Central memory CD4-positive, alpha-beta T cell (primary cell): ENCODE measurements at regions not wholly inside any gene's neighbourhood (a gene's known extent, or its start where the extent isn't known, plus 50 kb on each side); places are given as distances from the start of the nearest gene placed in this dataset.

Experiments used
- DNase-seq: peaks from one replicate; pipeline ENCODE4 v3.0.0; 2022

DNA sequence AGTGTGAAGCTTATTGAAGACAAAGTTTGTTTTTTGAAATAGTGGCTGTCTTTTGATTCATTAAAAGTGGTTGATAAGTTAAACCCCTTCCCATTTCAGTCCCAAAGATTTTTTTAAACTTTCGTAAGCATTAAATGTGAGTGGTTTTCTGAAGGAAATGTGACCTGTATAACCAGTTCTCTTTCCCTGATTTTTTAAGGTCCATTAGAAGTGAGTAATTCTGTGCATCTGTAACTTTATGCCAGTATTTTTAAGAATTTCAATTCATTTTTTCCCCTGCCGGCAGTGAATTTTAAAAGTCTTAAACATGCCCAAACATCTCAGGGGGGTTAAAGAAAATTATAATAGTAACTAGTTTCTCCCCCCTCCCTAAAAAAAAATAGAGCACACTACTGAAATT is 254.6 kb upstream of the SP8 start:
- DNase-seq = no peak

DNA sequence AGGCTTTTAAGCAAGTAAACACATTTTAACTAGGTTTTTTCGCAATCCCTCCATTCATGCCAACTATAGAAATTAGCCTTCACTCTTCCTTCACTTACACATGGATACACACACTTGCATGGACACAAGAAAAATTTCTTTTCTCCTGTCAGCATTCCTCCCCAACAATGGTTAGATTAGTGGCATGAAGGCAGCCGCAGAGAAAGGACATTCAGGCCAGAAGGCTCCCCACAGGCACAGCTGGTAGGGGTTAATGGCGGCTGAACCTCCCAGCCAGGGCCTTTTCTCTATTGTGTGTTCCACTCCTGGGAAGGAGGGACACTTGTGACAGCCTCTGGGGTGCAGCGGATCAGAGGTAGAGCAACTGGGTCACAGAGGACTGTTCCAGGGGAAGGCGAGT is 255.0 kb upstream of the SP8 start:
- no peak for DNase-seq

- DNase-seq = no peak
These were observed 257.7 kb upstream of the SP8 start for GRCh38 chr7:21044384-21044783.

- DNase-seq = no peak
These were observed 258.4 kb upstream of the SP8 start for GRCh38 chr7:21044913-21045568.

GRCh38 chr7:21051865-21052264 is 265.2 kb upstream of the SP8 start:
- no peak for DNase-seq

- DNase-seq = no peak
These were observed 267.9 kb upstream of the SP8 start for GRCh38 chr7:21054427-21055112.

GRCh38 chr7:21059069-21059468 is 272.4 kb upstream of the SP8 start:
- DNase-seq = no peak

GRCh38 chr7:21063106-21063505 is 276.4 kb upstream of the SP8 start:
- no peak for DNase-seq

DNA sequence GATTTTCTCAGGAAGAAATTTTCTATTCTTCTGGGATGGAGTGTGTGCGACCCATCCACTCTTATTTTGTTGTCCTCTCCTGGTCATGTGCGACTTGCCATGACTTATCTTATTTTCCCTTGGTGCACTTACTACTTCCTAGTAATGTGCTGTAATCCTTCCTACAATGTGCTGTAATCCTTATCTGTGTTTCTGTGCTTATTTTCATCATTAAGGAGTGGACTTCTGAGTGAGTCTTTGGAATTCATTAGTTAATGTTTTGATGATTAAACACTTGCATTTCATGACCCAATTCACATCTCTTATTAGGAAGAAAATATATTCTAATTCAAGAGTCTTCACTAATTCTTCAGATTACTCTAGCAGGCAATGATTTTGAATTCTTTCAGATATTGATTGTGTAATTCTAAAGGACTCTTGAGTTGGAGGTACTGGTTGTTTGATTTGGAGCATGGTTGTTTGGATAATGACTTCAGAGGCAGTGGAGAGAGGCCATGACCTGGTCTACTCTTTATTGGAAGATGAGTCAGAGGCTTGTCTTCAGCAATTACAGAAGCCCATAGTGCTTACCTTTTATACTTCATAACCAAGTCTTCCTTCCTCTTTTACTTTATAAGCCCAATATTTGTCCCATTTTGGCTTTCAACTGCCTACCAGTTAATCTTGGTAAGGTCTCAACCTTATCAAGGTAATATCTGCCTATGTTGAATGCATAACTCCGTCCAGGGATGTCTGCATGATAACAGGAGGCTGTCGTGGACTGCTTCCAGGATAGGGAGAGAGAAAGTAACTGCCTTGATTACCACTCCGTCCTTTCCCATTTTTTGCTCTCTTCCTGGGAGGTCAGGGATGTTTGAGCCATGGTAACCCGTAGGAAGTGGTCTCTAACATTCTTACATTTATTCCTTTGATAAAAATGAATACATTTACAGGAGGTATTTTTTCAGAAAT is 278.3 kb upstream of the SP8 start:
- DNase-seq = no peak

DNA sequence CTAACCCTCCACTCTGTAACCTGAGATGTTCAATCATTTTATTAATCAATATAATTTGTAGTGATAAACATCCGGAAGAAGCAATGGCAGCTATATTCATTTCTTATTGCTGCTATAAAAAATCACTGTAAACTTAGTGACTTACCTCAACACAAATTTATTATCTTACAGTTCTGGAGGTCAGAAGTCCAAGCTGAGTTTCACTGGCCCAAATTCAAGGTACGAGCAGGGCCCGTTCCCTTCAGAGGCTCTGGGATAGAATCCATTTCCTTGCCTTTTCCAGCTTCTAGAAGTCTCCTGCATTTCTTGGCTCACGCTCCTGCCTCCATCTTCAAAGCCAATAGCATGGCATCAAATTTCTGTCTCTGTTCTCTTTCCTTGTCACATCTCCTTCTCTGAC is 279.5 kb upstream of the SP8 start:
- no peak for DNase-seq

DNA sequence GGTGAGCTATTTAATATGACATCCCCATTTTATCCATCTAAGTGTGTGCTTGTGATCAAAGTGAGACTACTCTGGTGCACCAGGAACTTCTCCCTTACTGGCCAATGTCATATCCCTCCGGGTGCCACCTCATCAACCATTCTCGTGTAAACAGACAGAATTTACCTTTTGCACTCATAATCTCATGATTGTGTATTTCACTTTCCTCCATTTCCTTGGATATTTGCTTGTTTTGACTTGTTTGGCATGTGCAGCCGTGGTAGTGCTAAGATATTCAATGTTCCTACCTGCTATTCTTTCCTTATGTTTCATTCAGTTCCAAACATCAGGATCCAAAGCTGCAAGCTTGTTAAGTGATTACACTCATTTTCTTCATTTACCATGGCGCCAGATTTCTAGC is 280.5 kb upstream of the SP8 start:
- no peak for DNase-seq

DNA sequence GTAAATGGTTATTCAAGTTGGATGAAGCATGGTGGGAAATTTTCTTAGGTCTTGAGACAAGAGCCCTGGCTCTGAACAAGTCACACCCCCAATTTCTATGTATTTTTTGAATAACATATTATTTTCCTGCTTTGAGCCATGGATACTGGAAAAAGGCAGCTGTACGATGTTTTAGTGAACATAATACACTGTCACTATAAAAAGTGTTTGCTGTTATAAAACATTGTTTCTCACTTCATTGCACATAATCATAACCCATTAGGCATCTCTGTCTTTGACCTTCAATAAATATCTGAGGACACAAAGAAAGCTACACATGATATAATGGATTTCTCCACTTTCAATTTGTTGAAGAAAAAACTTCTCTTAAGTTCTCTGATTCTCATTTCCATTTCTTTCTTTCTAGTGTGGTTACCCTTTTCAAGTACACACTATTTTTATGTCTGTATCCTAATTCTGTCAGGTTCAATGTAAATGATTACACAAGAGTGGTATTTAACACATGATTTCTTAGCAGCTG is 283.9 kb upstream of the SP8 start:
- no peak for DNase-seq

DNA sequence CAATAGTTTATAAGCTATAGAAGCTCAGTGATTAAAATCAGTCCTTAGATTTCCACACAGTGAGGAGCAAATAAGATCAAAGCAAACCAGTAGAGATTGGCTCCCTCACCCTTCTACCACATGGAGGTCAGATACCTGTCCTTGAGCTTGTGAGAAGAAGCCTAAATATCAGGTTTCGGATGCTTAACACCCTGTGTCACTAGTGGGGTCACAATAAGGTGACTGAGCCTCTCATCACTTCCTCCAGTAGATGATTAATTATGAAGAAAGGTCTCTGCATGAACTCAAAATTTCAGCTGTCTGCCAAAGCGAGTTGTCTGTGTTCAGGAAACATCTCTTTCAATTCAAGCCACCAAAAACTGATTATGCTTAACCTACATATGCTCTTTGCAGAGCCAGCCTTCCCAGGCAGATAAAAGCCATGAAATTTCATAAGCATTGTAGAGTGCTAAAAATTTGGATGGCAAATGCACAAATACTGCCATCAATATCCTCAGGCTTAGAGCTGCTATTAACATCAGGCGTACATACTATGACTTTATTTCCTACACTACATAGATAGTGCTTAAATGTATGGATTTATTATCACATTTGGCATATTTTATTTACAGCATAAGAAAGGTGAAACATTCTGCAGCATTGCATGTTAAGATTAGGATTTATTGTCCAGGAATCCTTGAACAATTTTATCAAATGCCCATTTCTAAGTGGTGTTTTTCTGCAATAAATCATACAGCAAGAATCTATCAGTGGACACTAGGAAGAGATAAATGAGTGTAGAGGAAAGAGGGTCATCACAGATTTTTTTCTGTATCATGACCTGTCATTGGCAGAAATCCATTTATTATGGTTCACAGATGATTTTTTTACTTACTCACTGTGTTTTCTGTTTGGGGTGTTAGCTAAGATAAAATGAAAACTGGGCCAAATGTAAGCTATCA is 285.1 kb upstream of the SP8 start:
- no peak for DNase-seq

DNA sequence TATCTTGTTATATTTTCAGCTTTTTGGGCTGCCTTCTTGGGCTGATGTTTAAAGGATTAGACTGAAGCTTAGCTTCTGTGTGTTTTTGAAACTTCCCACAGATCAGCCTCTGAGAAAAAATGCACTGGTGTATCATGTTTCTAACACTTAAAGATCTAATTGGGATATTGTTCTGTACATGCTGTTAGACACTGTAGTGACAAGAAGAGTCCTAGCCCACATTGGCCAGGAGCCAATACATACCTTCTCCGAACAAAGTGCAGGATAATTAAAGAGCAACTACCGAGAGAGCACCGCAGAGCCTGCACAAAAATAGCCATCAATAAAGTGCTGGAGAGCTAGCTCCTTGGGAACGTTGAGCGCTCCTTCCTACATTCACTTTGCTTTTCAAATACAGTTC is 289.4 kb upstream of the SP8 start:
- no peak for DNase-seq

DNA sequence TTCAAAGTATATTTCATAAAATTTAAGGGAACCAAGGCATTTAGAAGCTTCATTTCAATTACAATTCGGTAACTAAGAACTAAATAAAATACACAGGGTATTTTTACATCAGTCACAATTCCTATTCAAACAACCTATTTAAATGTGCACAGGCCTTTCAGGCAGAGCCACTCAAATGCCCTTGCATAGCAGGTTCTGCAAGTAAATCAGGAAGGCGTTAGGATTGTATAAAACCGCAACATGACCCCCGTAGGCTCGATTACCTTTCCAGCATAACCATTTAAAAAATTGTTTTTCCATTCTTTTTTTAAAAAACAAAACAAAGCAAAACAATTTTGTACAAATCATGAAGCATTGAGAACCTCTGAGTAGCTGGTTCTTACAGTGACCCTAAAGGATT is 289.9 kb upstream of the SP8 start:
- DNase-seq = no peak

DNA sequence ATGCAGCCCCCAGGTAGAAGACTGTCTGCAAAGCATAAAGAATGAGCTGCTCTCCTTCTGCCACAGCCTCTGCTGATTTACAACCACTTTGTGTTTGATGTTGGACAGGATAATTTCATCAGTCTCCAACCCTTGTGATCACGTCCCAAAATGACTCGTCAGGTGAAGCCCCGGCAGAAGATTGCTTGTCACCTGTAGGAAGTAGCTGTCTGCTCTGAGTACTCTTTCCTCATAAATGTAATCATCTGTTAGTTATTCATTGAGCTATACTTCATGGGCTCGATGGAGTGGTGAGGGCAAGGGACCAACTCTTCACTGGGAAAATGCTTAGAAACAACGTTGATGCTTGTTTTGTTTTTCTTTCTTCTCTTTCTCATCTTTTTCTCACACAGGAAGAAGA is 290.9 kb upstream of the SP8 start:
- DNase-seq = no peak

- DNase-seq = no peak
These were observed 297.6 kb upstream of the SP8 start for GRCh38 chr7:21084286-21084685.

DNA sequence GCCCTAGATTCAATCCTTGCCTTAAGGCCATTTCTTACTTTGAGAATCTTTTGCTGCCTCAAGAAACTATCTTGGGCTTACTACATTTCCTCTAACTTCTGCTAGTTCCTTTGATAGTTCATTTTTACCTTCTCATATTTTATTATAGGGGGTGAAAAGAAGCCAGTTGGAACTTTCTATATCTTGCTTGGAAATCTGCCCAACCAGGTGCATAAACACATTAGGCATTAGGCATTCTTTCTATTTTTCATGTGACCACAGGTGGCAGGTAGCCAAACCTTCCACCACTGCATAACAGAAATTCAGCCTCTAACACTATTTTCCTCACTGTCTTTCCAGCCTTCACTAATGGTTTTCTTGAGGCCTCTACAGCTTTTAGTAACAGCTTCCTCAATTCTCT is 300.0 kb upstream of the SP8 start:
- no peak for DNase-seq

DNA sequence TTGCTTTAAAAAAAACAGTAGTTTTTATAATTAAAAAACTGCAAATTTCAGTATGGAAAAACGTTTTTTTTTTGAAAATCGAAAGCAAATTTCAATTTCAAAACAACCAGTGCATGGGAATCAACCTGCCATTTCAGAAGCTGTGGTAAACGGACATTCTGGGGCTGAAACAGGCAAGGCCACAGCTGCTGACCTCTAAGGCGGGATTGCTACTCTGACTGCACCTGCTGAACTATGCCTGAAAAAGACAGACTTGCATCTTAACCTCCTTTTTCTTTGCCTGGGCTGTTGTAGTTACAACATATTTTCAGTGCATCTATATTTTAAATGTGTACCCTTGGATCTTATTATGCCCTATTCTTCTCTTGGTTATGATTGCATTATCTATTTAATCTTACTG is 303.0 kb upstream of the SP8 start:
- no peak for DNase-seq

GRCh38 chr7:21092766-21093702 is 306.3 kb upstream of the SP8 start:
- no peak for DNase-seq

GRCh38 chr7:21094589-21094988 is 307.9 kb upstream of the SP8 start:
- no peak for DNase-seq
